Erythroblast (primary cell): ENCODE measurements at regions not wholly inside any gene's neighbourhood (a gene's known extent, or its start where the extent isn't known, plus 50 kb on each side); places are given as distances from the start of the nearest gene placed in this dataset.

ENCODE experiments used
- GATA1 ChIP-seq: IDR thresholded peaks from 2 replicates; pipeline ENCODE4 v1.6.1; 2011; ENCODE audit warnings: low read depth, mild to moderate bottlenecking, control low read depth, low read length, moderate library complexity
- POLR2A ChIP-seq: IDR thresholded peaks from 2 replicates; pipeline ENCODE4 v1.6.1; 2011; ENCODE audit warnings: mild to moderate bottlenecking, low read length

- no peak for TF ChIP-seq POLR2A
- no peak for TF ChIP-seq GATA1
These were observed 108.0 kb upstream of the KIF26B start for GRCh38 chr1:245046769-245047168.
